ENCODE measurements at regions not wholly inside any gene's neighbourhood (a gene's known extent, or its start where the extent isn't known, plus 50 kb on each side); places are given as distances from the start of the nearest gene placed in this dataset.

DNA sequence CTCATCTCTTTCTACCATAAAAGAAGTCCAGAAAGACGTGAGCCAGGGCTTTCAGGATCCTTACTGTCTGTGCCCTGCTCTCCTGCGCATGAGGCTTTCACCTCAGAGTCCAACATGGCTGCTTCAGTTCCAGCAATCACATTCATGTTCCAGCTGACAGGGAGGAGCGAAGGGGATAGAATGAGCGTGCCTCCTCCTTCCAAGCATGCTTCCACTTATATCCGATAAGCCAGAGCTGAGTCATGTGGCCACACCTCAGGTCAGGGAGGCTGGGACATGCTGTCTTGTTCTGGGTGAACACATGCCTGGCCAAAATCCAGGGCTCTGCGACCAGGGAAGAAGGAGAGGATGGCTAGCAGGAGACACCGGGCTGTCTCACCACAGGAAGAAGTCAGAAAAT, 248.2 kb downstream of the SKAP2 start:
- DNase-seq (ENCODE audit: insufficient read length, low spot score) = no peak
- no peak for TF ChIP-seq POLR2A (IDR thresholded peaks at IDR 0.05; ENCODE audit: low read depth, low read length)
- no peak for FAIRE-seq

DNA sequence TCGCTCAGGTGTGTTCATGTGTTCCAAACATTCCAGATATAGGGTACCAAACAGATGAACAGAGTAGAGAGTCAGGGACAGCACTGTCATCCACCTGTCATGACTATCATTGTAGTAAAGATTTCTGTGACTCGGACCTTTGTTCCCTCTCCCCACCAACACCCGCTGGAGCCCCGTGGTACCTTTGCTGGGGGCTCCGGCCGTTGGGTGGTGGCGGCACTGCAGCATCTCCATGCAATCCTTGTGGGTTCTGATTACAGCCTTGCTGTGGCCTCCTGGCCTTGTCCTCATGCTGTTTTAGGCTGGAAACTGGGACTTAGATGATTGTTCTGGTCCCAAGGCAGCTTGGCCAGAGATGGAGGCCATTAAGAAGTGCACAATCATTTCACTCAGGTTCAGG, 247.3 kb downstream of the SKAP2 start:
- DNase-seq (ENCODE audit: insufficient read length, low spot score) (no peak), FAIRE-seq (no peak)
- no peak for TF ChIP-seq POLR2A (IDR thresholded peaks at IDR 0.05; ENCODE audit: low read depth, low read length)
